Esophagus squamous epithelium (tissue), 4 donors: ENCODE measurements at regions not wholly inside any gene's neighbourhood (a gene's known extent, or its start where the extent isn't known, plus 50 kb on each side); places are given as distances from the start of the nearest gene placed in this dataset.

ENCODE experiments used
- CTCF ChIP-seq, 6 experiments: fragments of 450-650 bp in 4 of 6; fragments of 200-600 bp in 2 of 6; sonication (generic) in 2 of 6; IDR thresholded peaks; one replicate each; pipeline ENCODE4 v1.5.1; 2016 to 2019; ENCODE audit warnings: antibody characterized with exemption in 6 of 6, mild to moderate bottlenecking in 4 of 6, moderate library complexity in 4 of 6
- POLR2A ChIP-seq, 4 donors: fragments of 450-650 bp; IDR thresholded peaks; one replicate each; pipeline ENCODE4 v1.6.1; 2017; ENCODE audit warnings: antibody characterized with exemption in 4 of 4, mild to moderate bottlenecking in 4 of 4, moderate library complexity in 3 of 4

GRCh38 chr2:183680573-183680972 lies 556.3 kb downstream of the NUP35 start:
- TF ChIP-seq CTCF (IDR thresholded peaks at IDR 0.05) (no peak), POLR2A (IDR thresholded peaks at IDR 0.05) (no peak)
